ENCODE measurements at regions not wholly inside any gene's neighbourhood (a gene's known extent, or its start where the extent isn't known, plus 50 kb on each side); places are given as distances from the start of the nearest gene placed in this dataset.
"Not testable (repeated sequence)": the region's sequence is repeated elsewhere in the genome, so short reads cannot be mapped to it uniquely, and the experiment has no call there.

DNA sequence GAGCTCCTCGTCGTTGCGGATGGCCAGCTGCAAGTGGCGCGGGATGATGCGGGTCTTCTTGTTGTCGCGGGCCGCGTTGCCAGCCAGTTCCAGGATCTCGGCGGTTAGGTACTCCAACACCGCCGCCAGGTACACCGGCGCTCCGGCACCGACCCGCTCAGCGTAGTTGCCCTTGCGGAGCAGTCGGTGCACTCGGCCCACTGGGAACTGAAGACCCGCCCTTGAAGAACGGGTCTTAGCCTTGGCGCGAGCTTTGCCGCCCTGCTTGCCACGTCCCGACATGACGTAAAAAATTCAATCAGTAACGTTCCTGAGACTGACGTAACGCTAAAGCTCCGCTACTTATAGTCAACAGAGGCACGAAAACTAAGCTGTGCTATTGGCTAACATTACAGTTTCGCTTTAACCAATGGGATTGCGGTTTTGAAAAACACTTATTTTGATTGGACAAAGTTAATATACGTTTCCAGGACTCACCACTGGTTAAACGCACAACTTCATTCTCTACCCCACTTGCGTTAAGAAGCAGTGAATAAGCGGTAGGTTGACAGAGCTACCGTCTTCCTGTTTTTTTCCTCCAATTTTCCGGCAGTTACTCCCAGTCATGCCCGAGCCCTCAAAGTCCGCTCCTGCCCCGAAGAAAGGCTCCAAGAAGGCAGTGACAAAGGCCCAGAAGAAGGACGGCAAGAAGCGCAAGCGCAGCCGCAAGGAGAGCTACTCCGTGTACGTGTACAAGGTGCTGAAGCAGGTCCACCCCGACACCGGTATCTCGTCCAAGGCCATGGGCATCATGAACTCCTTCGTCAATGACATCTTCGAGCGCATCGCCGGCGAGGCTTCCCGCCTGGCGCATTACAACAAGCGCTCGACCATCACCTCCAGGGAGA lies 73.9 kb downstream of the OR2B2 start:
- peak overlapping the region; percentile 86 for H3K4me3 ChIP-seq (ENCODE audit: low read length)
- TF ChIP-seq CTCF (conservative IDR thresholded peaks at IDR 0.05; ENCODE audit: low read depth, low read length): no peak
- peak; percentile 97 for DNase-seq (ENCODE audit: low read depth)

- no peak for TF ChIP-seq CTCF (conservative IDR thresholded peaks at IDR 0.05; ENCODE audit: low read depth, low read length)
- H3K4me3 ChIP-seq (ENCODE audit: low read length): peak overlapping the region; percentile 86
- no peak for DNase-seq (ENCODE audit: low read depth)
These were observed 74.6 kb downstream of the OR2B2 start for GRCh38 chr6:27837625-27838057.

DNA sequence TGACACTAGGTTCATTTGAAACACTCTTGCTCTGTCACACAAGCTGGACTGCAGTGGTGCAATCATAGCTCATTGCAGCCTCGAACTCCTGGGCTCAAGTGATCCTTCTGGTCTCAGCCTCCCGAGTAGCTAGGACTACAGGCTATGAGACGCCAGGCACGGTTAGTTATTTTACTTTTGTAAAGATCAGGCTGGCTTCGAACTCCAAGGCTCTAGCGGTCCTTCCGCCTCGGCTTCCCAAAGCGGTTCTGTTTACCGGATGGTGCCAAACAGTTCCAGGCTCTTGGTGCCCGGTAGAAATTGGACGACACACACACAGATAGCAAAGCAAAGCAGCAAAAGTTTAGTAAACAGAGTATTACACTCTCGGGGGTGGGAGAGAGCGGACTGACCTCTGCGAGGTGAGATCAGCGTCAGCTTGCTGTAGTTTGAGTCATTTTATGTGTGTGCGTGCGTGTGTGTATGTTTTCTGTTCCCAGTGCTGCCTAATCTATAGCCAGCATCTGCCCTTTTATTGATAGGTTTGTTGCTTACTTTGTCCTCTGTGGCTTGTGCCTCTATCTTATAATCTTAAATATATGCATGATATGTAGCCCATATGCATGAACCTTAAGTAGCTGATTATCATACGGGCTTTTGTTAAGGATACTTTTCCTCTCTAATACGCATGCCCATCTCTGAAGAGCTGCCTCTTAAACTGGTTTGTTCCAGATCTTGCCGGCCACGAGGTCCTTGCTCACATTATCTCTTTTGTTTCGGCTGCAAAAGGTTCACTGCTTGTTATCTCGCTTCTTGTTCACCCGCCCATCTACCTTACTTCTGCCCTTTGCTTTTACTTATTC lies 75.2 kb downstream of the OR2B2 start:
- peak; percentile 62 for DNase-seq (ENCODE audit: low read depth)

GRCh38 chr6:27836141-27836782 lies 75.9 kb downstream of the OR2B2 start:
- TF ChIP-seq CTCF (conservative IDR thresholded peaks at IDR 0.05; ENCODE audit: low read depth, low read length): no peak
- DNase-seq (ENCODE audit: low read depth): no peak
- peak overlapping the region; percentile 86 for H3K4me3 ChIP-seq (ENCODE audit: low read length)

More for the DNA sequence above, 75.2 kb downstream of the OR2B2 start:
- TF ChIP-seq CTCF (conservative IDR thresholded peaks at IDR 0.05; ENCODE audit: low read depth, low read length): no peak
- peak overlapping the region; percentile 86 for H3K4me3 ChIP-seq (ENCODE audit: low read length)

DNA sequence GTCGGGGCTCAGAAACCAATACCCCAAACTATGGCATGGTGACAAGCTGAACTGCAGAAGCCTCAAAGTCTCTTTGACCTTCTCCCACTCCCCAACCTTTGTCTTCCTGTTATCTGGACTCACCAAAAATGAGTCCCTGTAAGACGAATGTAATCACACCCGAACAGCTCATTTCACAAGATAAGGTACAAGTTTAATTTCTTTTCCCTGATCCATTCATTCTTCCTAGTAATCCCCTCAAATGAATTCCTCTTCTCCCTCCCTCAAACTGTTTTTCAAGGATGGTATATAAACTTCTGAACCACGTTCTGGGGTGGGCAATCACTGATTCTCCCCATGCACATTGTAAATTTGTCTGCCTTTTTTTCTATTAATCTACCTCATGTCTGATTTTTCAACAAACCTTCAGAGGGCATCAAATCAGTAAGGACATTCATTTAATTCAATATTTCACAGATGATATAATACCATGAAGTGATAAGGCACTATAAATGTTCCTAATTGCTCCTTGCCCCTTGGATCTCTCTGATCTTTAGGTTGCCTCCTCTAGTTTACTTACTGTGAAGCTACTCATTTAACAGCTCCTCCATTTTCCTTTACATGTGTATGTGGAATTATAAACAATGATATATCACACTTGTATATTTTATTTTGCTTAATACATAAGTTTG lies 77.2 kb downstream of the OR2B2 start:
- H3K4me3 ChIP-seq (ENCODE audit: low read length): no peak overlapping the region
- no peak for TF ChIP-seq CTCF (conservative IDR thresholded peaks at IDR 0.05; ENCODE audit: low read depth, low read length)
- DNase-seq (ENCODE audit: low read depth): no peak

GRCh38 chr6:27834384-27834783 lies 77.8 kb downstream of the OR2B2 start:
- DNase-seq (ENCODE audit: low read depth): no peak
- no peak for TF ChIP-seq CTCF (conservative IDR thresholded peaks at IDR 0.05; ENCODE audit: low read depth, low read length)
- H3K4me3 ChIP-seq (ENCODE audit: low read length): no peak overlapping the region

- peak overlapping the region; percentile 50 for H3K4me3 ChIP-seq (ENCODE audit: low read length)
- DNase-seq (ENCODE audit: low read depth): not testable (repeated sequence)
These were observed 80.6 kb downstream of the OR2B2 start for GRCh38 chr6:27831434-27832081.

DNA sequence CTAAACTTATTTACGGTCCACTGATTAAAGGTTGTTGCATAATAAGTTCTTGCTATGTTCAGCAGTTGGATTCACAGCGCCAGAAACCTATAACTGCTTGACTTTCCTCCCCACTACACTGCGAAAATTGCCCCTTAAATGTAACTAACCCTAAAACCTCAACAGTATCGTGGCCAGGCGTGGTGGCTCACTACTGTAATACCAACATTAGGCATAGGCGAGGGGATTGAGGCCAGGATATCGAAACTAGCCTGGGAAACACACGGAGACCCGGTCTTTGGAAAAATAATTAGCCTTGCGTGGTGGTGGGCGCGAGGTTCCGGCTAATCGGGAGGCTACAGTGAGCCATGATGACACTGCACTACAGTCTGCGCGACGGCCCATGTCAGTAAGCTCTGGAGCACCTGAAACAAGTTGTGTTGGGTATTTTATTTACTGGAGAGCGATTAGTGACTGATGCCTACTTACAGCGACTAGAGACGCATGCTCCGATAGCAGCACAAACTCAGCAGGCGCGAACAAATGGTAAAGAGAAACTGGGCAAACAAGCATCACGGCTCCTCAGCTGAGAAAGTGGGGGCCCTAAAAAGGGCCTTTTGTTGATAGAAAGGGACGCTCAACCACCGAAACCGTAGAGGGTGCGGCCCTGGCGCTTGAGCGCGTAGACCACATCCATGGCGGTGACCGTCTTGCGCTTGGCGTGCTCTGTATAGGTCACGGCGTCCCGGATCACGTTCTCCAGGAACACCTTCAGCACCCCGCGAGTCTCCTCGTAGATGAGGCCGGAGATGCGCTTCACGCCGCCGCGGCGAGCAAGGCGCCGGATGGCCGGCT lies 81.4 kb downstream of the OR2B2 start:
- peak overlapping the region; percentile 67 for H3K4me3 ChIP-seq (ENCODE audit: low read length)
- DNase-seq (ENCODE audit: low read depth): not testable (repeated sequence)

Measured in retinal pigment epithelial cell (primary cell).